ENCODE measurements at regions not wholly inside any gene's neighbourhood (a gene's known extent, or its start where the extent isn't known, plus 50 kb on each side); places are given as distances from the start of the nearest gene placed in this dataset.

GRCh38 chr3:20246662-20247061 lies 60.7 kb upstream of the SGO1 start:
- no peak for TF ChIP-seq POLR2A (IDR thresholded peaks at IDR 0.05)
- TF ChIP-seq, protein P1, sequence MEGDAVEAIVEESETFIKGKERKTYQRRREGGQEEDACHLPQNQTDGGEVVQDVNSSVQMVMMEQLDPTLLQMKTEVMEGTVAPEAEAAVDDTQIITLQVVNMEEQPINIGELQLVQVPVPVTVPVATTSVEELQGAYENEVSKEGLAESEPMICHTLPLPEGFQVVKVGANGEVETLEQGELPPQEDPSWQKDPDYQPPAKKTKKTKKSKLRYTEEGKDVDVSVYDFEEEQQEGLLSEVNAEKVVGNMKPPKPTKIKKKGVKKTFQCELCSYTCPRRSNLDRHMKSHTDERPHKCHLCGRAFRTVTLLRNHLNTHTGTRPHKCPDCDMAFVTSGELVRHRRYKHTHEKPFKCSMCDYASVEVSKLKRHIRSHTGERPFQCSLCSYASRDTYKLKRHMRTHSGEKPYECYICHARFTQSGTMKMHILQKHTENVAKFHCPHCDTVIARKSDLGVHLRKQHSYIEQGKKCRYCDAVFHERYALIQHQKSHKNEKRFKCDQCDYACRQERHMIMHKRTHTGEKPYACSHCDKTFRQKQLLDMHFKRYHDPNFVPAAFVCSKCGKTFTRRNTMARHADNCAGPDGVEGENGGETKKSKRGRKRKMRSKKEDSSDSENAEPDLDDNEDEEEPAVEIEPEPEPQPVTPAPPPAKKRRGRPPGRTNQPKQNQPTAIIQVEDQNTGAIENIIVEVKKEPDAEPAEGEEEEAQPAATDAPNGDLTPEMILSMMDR (IDR thresholded peaks at IDR 0.05) = no peak
